Naive thymus-derived CD4-positive, alpha-beta T cell (primary cell): ENCODE measurements at regions not wholly inside any gene's neighbourhood (a gene's known extent, or its start where the extent isn't known, plus 50 kb on each side); places are given as distances from the start of the nearest gene placed in this dataset.

Experiments
- ATAC-seq: fragments of 150-1000 bp; cut with Tn5 transposase; 2 replicates; pipeline ENCODE4 v1.10.0; 2021; ENCODE audit warnings: mild to moderate bottlenecking, moderate library complexity
- CTCF ChIA-PET: fragments of 350-600 bp; sonication (Branson Sonifier 250); formaldehyde crosslinking; loops from one replicate; lab custom pipeline; 2021; ENCODE audit warnings: antibody characterized with exemption; lab: Charles Lee
- POLR2A ChIA-PET: fragments of 350-600 bp; sonication (Branson Sonifier 250); formaldehyde crosslinking; loops from one replicate; lab custom pipeline; 2021; ENCODE audit warnings: antibody characterized with exemption, inconsistent platforms; lab: Charles Lee
- DNase-seq, 9 donors: peaks; one replicate each; pipeline versions ENCODE4 v3.0.0 to v3.0.0-alpha.2; 2020 to 2022; ENCODE audit warnings: mixed read lengths in 1 of 9
- H3K27ac ChIP-seq: one replicate; pipeline ENCODE4 v1.7.0; 2013; ENCODE audit warnings: mild to moderate bottlenecking, low read depth, low read length, moderate library complexity
- H3K27me3 ChIP-seq, 2 donors: one replicate each; pipeline ENCODE4 v1.7.0; 2013; ENCODE audit warnings: low read length in 2 of 2, mild to moderate bottlenecking in 2 of 2, moderate library complexity in 2 of 2; ENCODE audit not compliant: control insufficient read depth in 2 of 2, insufficient read depth in 2 of 2
- H3K36me3 ChIP-seq, 3 experiments: 1 replicate in 2 of 3; 2 replicates in 1 of 3; pipeline ENCODE4 v1.7.0; 2013; ENCODE audit warnings: low read length in 3 of 3, mild to moderate bottlenecking in 3 of 3, moderate library complexity in 1 of 3; ENCODE audit not compliant: insufficient read depth in 3 of 3, control insufficient read depth in 2 of 3
- H3K4me1 ChIP-seq, 2 donors: one replicate each; pipeline ENCODE4 v1.7.0; 2013; ENCODE audit warnings: low read length in 2 of 2, mild to moderate bottlenecking in 2 of 2, moderate library complexity in 1 of 2; ENCODE audit not compliant: control insufficient read depth in 2 of 2, insufficient read depth in 2 of 2
- H3K4me3 ChIP-seq: 2 replicates; pipeline ENCODE4 v1.7.0; 2013; ENCODE audit warnings: mild to moderate bottlenecking, low read length
- H3K9me3 ChIP-seq, 3 experiments: 1 replicate in 2 of 3; 2 replicates in 1 of 3; pipeline ENCODE4 v1.7.0; 2013; ENCODE audit warnings: low read length in 3 of 3; ENCODE audit not compliant: control insufficient read depth in 2 of 3
- H3K27ac Mint-ChIP-seq, 9 donors: one replicate each; pipeline ENCODE4 v1.8.0; 2020 to 2022; ENCODE audit warnings: mixed read lengths in 9 of 9, mild to moderate bottlenecking in 8 of 9, moderate library complexity in 5 of 9, inconsistent platforms in 2 of 9
- H3K27me3 Mint-ChIP-seq, 5 donors: one replicate each; pipeline ENCODE4 v1.8.0; 2021 to 2022; ENCODE audit warnings: mixed read lengths in 5 of 5, mild to moderate bottlenecking in 1 of 5
- H3K36me3 Mint-ChIP-seq, 5 donors: one replicate each; pipeline ENCODE4 v1.8.0; 2020 to 2022; ENCODE audit warnings: mixed read lengths in 5 of 5, mild to moderate bottlenecking in 3 of 5, inconsistent platforms in 1 of 5
- H3K4me1 Mint-ChIP-seq, 7 donors: one replicate each; pipeline ENCODE4 v1.8.0; 2020 to 2022; ENCODE audit warnings: mixed read lengths in 7 of 7, mild to moderate bottlenecking in 3 of 7, inconsistent platforms in 1 of 7
- H3K4me3 Mint-ChIP-seq, 10 donors: one replicate each; pipeline ENCODE4 v1.8.0; 2020 to 2022; ENCODE audit warnings: mild to moderate bottlenecking in 10 of 10, mixed read lengths in 10 of 10, moderate library complexity in 6 of 10, inconsistent platforms in 2 of 10
- H3K9me3 Mint-ChIP-seq, 11 donors: one replicate each; pipeline ENCODE4 v1.8.0; 2020 to 2022; ENCODE audit warnings: mixed read lengths in 11 of 11, mild to moderate bottlenecking in 4 of 11, inconsistent platforms in 1 of 11, moderate library complexity in 1 of 11
- intact Hi-C, 2 donors: fragments of 100-400 bp; cut with micrococcal nuclease; formaldehyde crosslinking; loops; one replicate each; pipeline ENCODE4 v1.15.1; 2023

DNA sequence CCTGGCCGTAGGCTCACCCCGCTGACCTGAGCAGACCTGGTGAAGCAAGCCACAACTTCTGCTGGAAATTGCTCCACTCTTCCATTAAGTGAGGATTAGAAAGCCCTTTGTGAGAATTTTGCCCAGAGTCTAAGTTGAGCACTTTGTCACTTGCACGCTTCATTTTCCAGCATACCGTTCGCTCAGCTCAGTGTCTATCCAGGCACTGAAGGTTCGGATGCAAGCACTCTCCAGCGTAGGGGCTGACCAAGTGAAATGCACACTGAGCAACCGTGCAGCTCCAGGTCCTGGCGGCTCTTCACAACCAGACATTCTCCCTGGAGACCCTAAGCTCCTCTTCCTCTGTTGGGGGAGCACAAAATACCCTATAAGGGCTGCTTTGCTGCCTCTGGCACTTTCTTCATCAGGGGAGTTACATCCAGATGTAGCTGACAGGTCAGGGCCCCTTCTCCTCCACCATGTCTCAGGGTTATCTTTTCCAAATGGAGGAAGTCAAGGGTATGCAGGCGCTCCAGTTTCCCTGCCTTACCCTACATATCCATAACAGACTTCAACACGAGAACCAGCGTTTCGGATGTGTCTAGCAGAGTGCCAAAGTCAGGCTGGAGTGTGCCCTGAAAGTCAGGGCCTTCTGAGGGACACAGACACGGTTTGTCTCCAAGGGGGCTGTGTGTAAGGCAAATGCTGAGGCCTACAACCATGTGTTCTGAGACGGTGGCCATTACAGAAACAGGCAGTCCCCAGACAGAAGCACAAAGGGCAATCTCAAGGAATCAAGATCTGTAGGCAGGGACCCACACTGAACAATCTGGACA is 146.7 kb upstream of the AFDN start:
- CTCF ChIA-PET, result interaction anchor here (0.5 kb wide), 1 partner anchor 24 kb away, joined by 5 read pairs; no protein-coding TSS in a partner anchor
- no peak for ATAC-seq
- H3K36me3 ChIP-seq, result no peaks in the 10 kb centered on the region
- peaks cover 0 to 12% of the 10 kb centered on the region in 2 donors for H3K27me3 ChIP-seq
- Mint-ChIP-seq H3K9me3 (peaks cover 0 to 8% (median 0%) of the 10 kb centered on the region in 11 donors), H3K36me3 (peaks cover 0 to 5% (median 0%) of the 10 kb centered on the region in 5 donors), H3K27me3 (peaks cover 70 to 93% (median 89%) of the 10 kb centered on the region in 5 donors), H3K27ac (no peak overlapping the region), H3K4me3 (no peak overlapping the region), H3K4me1 (peaks cover 0 to 4% (median 0%) of the 10 kb centered on the region in 7 donors)
- no peaks in the 10 kb centered on the region for H3K4me1 ChIP-seq
- intact Hi-C loops, result no loop called here
- H3K27ac ChIP-seq, result no peak overlapping the region
- H3K9me3 ChIP-seq, result no peaks in the 10 kb centered on the region
- no peak overlapping the region for H3K4me3 ChIP-seq
- no peak for DNase-seq
- POLR2A ChIA-PET, result no interaction called here

DNA sequence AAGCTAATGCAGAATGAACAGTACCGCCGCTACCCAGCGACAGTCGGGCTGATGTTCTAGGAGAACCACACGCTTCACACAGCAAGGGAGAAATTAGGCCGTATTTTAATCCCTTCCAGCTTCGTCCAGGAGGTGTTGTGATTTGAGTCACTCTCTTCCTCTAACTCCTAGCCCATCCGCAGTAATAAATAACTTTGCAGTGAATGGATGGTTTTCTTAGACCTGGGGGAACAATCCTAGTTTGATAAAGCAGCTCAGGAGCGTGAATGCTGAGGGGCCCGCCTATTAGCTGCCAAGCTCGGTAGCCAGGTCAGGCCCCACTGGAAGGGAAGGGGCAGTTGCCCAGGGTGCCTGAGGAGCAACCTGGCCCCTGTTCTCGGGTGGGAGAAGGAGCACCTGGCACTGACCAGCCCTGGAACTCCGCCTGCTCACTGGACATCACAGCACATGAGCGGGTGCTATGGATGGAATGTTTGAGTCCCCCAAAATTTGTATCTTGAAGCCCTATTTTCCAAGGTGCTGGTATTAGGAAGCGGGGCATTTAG is 146.0 kb upstream of the AFDN start:
- Histone ChIP-seq H3K27me3 (peaks cover 0 to 12% of the 10 kb centered on the region in 2 donors), H3K36me3 (no peaks in the 10 kb centered on the region), H3K4me3 (no peak overlapping the region), H3K9me3 (no peaks in the 10 kb centered on the region), H3K27ac (no peak overlapping the region), H3K4me1 (no peaks in the 10 kb centered on the region)
- DNase-seq (no peak), ATAC-seq (no peak)
- ChIA-PET POLR2A (no interaction called here), CTCF (no interaction called here)
- peaks cover 65 to 95% (median 90%) of the 10 kb centered on the region in 5 donors for H3K27me3 Mint-ChIP-seq
- H3K9me3 Mint-ChIP-seq, result peaks cover 0 to 8% (median 0%) of the 10 kb centered on the region in 11 donors
- H3K27ac Mint-ChIP-seq, result no peak overlapping the region
- peaks cover 0 to 5% (median 0%) of the 10 kb centered on the region in 5 donors for H3K36me3 Mint-ChIP-seq
- intact Hi-C loops, result no loop called here
- H3K4me3 Mint-ChIP-seq, result no peak overlapping the region
- H3K4me1 Mint-ChIP-seq, result peaks cover 0 to 5% (median 3%) of the 10 kb centered on the region in 7 donors

DNA sequence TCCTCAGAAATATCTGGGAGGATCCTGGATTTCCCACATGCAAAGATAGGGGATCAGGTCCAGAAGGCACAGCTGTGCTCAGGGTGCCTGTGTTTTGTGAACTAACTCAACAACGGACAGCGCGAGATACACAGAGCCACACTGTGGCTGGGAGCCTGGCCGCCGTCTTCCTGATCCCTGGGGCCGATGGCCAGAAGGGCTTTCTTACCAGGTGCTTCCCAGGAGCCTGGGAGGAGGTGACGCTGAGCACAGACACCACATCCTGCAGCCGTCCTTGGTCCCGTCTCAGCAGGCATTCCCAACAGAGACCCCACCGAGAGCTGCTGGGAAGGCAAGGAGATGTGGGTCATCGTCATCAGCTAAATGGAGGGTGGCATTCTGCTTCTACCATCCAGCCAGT is 144.6 kb upstream of the AFDN start:
- no peak overlapping the region for H3K27ac Mint-ChIP-seq
- POLR2A ChIA-PET, result no interaction called here
- ATAC-seq (no peak), DNase-seq (no peak)
- H3K9me3 Mint-ChIP-seq, result peaks cover 0 to 8% (median 0%) of the 10 kb centered on the region in 11 donors
- H3K27ac ChIP-seq, result no peak overlapping the region
- no peak overlapping the region for H3K4me3 Mint-ChIP-seq
- peaks cover 62 to 89% (median 76%) of the 10 kb centered on the region in 5 donors for H3K27me3 Mint-ChIP-seq
- peaks cover 0 to 6% (median 4%) of the 10 kb centered on the region in 7 donors for H3K4me1 Mint-ChIP-seq
- no peaks in the 10 kb centered on the region for H3K36me3 ChIP-seq
- H3K36me3 Mint-ChIP-seq, result peaks cover 0 to 5% (median 0%) of the 10 kb centered on the region in 5 donors
- H3K4me1 ChIP-seq, result no peaks in the 10 kb centered on the region
- peaks cover 0 to 7% of the 10 kb centered on the region in 2 donors for H3K27me3 ChIP-seq
- no peaks in the 10 kb centered on the region for H3K9me3 ChIP-seq
- intact Hi-C loops, result no loop called here
- CTCF ChIA-PET, result no interaction called here
- no peak overlapping the region for H3K4me3 ChIP-seq

DNA sequence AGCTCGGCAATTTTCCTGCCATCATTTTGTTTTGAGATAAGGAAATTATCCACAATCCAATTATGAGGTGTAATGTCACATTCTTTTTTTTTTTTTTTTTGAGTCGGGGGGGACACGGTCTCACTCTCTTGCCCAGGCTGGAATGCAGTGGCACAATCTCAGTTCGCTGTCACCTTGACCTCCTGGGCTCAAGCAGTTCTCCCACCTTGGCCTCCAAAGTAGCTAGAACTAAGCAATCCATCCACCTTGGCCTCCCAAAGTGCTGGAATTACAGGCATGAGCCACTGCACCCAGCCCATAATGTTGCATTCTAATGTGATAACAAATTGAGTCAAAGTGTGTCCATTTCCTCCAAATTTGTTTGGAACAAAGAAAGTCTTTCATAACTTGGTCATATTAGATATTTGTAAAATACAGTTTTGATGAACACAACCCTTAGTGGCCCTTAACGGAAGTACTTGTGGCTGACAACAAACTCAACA is 144.1 kb upstream of the AFDN start:
- peaks cover 0 to 7% of the 10 kb centered on the region in 2 donors for H3K27me3 ChIP-seq
- no peaks in the 10 kb centered on the region for H3K36me3 ChIP-seq
- intact Hi-C loops, result no loop called here
- no peak for ATAC-seq
- H3K27ac ChIP-seq, result no peak overlapping the region
- peaks cover 0 to 6% (median 4%) of the 10 kb centered on the region in 7 donors for H3K4me1 Mint-ChIP-seq
- ChIA-PET CTCF (no interaction called here), POLR2A (no interaction called here)
- no peaks in the 10 kb centered on the region for H3K9me3 ChIP-seq
- H3K4me3 ChIP-seq, result no peak overlapping the region
- no peak overlapping the region for H3K4me3 Mint-ChIP-seq
- H3K27me3 Mint-ChIP-seq, result peaks cover 63 to 86% (median 71%) of the 10 kb centered on the region in 5 donors
- H3K4me1 ChIP-seq, result no peaks in the 10 kb centered on the region
- no peak overlapping the region for H3K27ac Mint-ChIP-seq
- no peak for DNase-seq
- H3K36me3 Mint-ChIP-seq, result peaks cover 0 to 5% (median 0%) of the 10 kb centered on the region in 5 donors
- H3K9me3 Mint-ChIP-seq, result peaks cover 0 to 8% (median 0%) of the 10 kb centered on the region in 11 donors

DNA sequence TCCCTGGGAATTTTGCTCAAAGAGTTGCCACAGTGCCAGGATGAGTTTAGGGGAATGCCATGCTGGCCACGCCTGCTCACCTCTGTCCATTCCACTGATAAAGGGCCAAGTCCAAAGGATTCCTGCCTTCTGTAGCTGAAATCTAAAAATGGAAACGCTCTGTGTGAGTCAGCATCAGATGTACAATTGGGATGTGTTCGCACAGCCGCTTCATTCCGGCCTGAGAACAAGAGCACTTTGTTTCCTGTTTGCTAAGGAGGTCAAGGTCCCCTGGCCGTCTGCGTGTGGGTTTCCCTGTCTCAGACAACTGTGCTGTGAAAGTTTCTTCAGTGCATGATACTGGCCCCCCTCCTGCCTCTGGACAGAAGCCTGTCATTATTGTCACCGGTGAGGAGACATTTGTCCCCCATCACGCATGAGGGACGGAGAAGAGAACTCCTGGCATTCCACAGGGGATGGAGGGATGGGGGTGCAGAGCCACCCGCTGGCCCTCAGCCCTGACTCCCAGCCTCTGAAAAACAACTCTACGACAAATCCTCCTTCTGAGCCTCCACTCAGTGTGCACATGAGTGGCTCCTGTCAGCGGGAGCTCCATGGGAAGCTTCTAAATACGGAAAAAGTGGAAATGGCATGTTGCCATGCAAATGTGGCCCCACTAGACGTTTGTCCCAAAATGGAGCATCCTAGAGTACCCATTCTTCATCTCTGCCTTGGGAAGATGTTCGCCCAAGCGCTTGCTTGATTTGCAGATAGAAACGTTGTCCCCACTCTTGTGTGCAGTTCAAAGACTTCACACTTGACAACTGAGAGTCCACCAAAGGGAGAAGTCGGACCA is 143.5 kb upstream of the AFDN start:
- H3K4me1 ChIP-seq, result no peaks in the 10 kb centered on the region
- H3K36me3 ChIP-seq, result no peaks in the 10 kb centered on the region
- Mint-ChIP-seq H3K27ac (peak overlapping the region in 1 of 9 donors; percentile 84), H3K36me3 (peaks cover 0 to 5% (median 0%) of the 10 kb centered on the region in 5 donors), H3K27me3 (peaks cover 57 to 85% (median 67%) of the 10 kb centered on the region in 5 donors), H3K9me3 (peaks cover 0 to 8% (median 0%) of the 10 kb centered on the region in 11 donors), H3K4me3 (no peak overlapping the region), H3K4me1 (peaks cover 0 to 6% (median 3%) of the 10 kb centered on the region in 7 donors)
- peaks cover 0 to 7% of the 10 kb centered on the region in 2 donors for H3K27me3 ChIP-seq
- no peak overlapping the region for H3K4me3 ChIP-seq
- ATAC-seq, result no peak
- intact Hi-C loops, result no loop called here
- no peak for DNase-seq
- H3K27ac ChIP-seq, result no peak overlapping the region
- no peaks in the 10 kb centered on the region for H3K9me3 ChIP-seq
- POLR2A ChIA-PET, result no interaction called here
- CTCF ChIA-PET, result no interaction called here

DNA sequence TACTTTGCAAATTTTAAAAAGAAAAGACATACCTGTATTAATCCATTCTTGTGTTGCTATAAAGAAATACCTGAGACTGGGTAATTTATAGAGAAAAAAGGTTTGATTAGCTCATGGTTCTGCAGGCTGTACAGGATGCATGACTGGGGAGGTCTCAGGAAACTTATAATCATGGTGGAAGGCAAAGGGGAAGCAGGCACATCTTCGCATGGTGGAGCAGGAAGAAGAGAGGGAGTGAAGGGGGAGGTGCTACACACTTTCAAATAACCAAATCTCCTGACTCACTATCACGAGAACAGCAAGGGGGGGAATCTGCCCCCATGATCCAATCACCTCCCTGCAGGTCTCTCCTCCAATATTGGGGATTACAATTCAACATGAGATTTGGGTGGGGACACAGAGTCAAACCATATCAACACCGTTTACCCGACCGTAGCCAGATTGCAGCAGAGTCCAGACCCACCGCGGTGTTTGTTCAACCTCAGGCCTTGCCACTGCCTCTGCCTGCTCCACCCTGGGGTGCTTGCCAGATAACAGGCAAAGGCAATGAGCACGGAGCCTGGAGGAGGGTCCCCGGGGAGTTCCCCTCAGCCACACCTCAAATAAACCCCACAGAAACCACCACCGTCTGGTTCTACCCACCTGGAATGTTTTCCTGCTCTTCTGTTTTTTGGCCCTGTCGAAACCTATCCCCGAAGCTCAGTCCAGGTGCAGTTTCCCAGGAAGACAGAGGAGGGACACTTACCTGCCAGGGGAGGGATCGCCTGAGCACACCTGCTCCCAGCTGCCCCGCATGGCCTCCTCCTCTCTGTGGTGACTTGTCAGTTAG is 142.2 kb upstream of the AFDN start:
- intact Hi-C loops, result no loop called here
- DNase-seq, result no peak
- Histone ChIP-seq H3K4me1 (no peaks in the 10 kb centered on the region), H3K36me3 (no peaks in the 10 kb centered on the region), H3K4me3 (no peak overlapping the region), H3K27ac (no peak overlapping the region), H3K27me3 (peaks cover 0 to 3% of the 10 kb centered on the region in 2 donors), H3K9me3 (no peaks in the 10 kb centered on the region)
- H3K36me3 Mint-ChIP-seq, result peaks cover 0 to 5% (median 0%) of the 10 kb centered on the region in 5 donors
- CTCF ChIA-PET, result no interaction called here
- no peak overlapping the region for H3K4me3 Mint-ChIP-seq
- H3K4me1 Mint-ChIP-seq, result peaks cover 0 to 5% (median 3%) of the 10 kb centered on the region in 7 donors
- H3K9me3 Mint-ChIP-seq, result peaks cover 0 to 8% (median 0%) of the 10 kb centered on the region in 11 donors
- ATAC-seq, result no peak
- H3K27ac Mint-ChIP-seq, result no peak overlapping the region
- POLR2A ChIA-PET, result no interaction called here
- peaks cover 49 to 80% (median 61%) of the 10 kb centered on the region in 5 donors for H3K27me3 Mint-ChIP-seq
